Endothelial cell of umbilical vein (primary cell): ENCODE measurements at regions not wholly inside any gene's neighbourhood (a gene's known extent, or its start where the extent isn't known, plus 50 kb on each side); places are given as distances from the start of the nearest gene placed in this dataset.

ENCODE experiments used
- BruUV-seq: library from RNA; stranded (reverse); fragments of 400-500 nt; replicated peaks from 2 replicates; lab custom pipeline; 2021; lab: Mats Ljungman, UMichigan
- CTCF ChIA-PET: fragments of 300-600, 350-600 bp; sonication (Branson Sonifier 250); formaldehyde crosslinking; loops from one replicate; lab custom pipeline; 2021; ENCODE audit warnings: antibody characterized with exemption, inconsistent platforms; lab: Charles Lee
- POLR2A ChIA-PET: fragments of 300-600, 350-600 bp; sonication (Branson Sonifier 250); formaldehyde crosslinking; loops from one replicate; lab custom pipeline; 2021; ENCODE audit warnings: antibody characterized with exemption, inconsistent platforms; lab: Charles Lee
- DNase-seq: peaks from one replicate; pipeline ENCODE4 v3.0.0-alpha.2; 2011; ENCODE audit warnings: low read depth, low spot score
- FAIRE-seq: peaks from 2 replicates; lab custom pipeline; 2011; peaks lifted over from hg19 to GRCh38; lab: Jason Lieb, UNC
- H2AFZ ChIP-seq: 2 replicates; pipeline ENCODE4 v1.6.0; 2012; ENCODE audit warnings: low read depth, low read length, control low read depth, inconsistent platforms
- H3K27ac ChIP-seq: 2 replicates; pipeline ENCODE4 v1.5.1; 2011; ENCODE audit warnings: low read depth, mild to moderate bottlenecking, control low read depth, low read length, moderate library complexity; ENCODE audit not compliant: insufficient read depth
- H3K27me3 ChIP-seq, 2 experiments: 2 replicates each; pipeline versions ENCODE4 v1.6.0 to v1.6.1; 2011; ENCODE audit warnings: low read length in 2 of 2, mixed read lengths in 1 of 2; ENCODE audit not compliant: control insufficient read depth in 2 of 2, insufficient read depth in 2 of 2
- H3K36me3 ChIP-seq, 2 experiments: 2 replicates in 1 of 2; 3 replicates in 1 of 2; pipeline ENCODE4 v1.5.1; 2011; ENCODE audit warnings: low read length in 2 of 2, mild to moderate bottlenecking in 1 of 2, moderate library complexity in 1 of 2; ENCODE audit not compliant: control insufficient read depth in 2 of 2, insufficient read depth in 2 of 2; ENCODE audit errors: extremely low read depth in 1 of 2
- H3K4me1 ChIP-seq: 3 replicates; pipeline ENCODE4 v1.5.1; 2011; ENCODE audit warnings: mild to moderate bottlenecking, low read length; ENCODE audit not compliant: control insufficient read depth, insufficient read depth; ENCODE audit errors: extremely low read depth
- H3K4me2 ChIP-seq: 2 replicates; pipeline ENCODE4 v1.6.1; 2011; ENCODE audit warnings: low read length, control low read depth, mixed read lengths; ENCODE audit not compliant: insufficient read depth
- H3K4me3 ChIP-seq, 3 experiments: fragments of 200-600 bp in 1 of 3; sonication (generic), shearing (Covaris generic) in 1 of 3; replicated peaks in 1 of 3; 2 replicates each; pipeline ENCODE4 v1.5.1; 2011 to 2016; ENCODE audit warnings: control low read depth in 3 of 3, low read length in 3 of 3, mild to moderate bottlenecking in 2 of 3, inconsistent platforms in 1 of 3, low read depth in 1 of 3, moderate library complexity in 1 of 3; ENCODE audit not compliant: insufficient read depth in 1 of 3
- H3K79me2 ChIP-seq: 2 replicates; pipeline ENCODE4 v1.6.0; 2012; ENCODE audit warnings: low read length, inconsistent platforms; ENCODE audit not compliant: control insufficient read depth, insufficient read depth
- H3K9ac ChIP-seq: replicated peaks from 2 replicates; pipeline ENCODE3; 2011; ENCODE audit warnings: low read length, control low read depth; ENCODE audit not compliant: insufficient read depth; ENCODE audit errors: extremely low read depth
- H3K9me1 ChIP-seq: replicated peaks from 3 replicates; pipeline ENCODE4 v1.6.0; 2011; ENCODE audit warnings: mild to moderate bottlenecking, low read length; ENCODE audit not compliant: control insufficient read depth, insufficient read depth; ENCODE audit errors: extremely low read depth
- H3K9me3 ChIP-seq: replicated peaks from 2 replicates; pipeline ENCODE4 v1.5.1; 2012; ENCODE audit warnings: low read length, inconsistent platforms; ENCODE audit not compliant: control insufficient read depth, insufficient read depth
- H4K20me1 ChIP-seq: replicated peaks from 2 replicates; pipeline ENCODE3; 2011; ENCODE audit warnings: mild to moderate bottlenecking, low read length; ENCODE audit not compliant: control insufficient read depth, insufficient read depth; ENCODE audit errors: extremely low read depth
- EZH2 ChIP-seq: IDR thresholded peaks from 2 replicates; pipeline ENCODE4 v1.6.1; 2012; ENCODE audit warnings: borderline replicate concordance, low read depth, mild to moderate bottlenecking, moderate library complexity, low read length, inconsistent platforms; ENCODE audit not compliant: severe bottlenecking
- FOS ChIP-seq: IDR thresholded peaks from 2 replicates; pipeline ENCODE4 v1.6.1; 2011; ENCODE audit warnings: mild to moderate bottlenecking, low read length, moderate library complexity, borderline replicate concordance; ENCODE audit not compliant: insufficient read depth
- GATA2 ChIP-seq: IDR thresholded peaks from 2 replicates; pipeline ENCODE4 v1.7.0; 2011; ENCODE audit warnings: low read depth, mild to moderate bottlenecking, moderate library complexity, mixed read lengths, low read length; ENCODE audit not compliant: insufficient read length, insufficient read depth
- MYC ChIP-seq: IDR thresholded peaks from one replicate; pipeline ENCODE4 v1.6.1; 2011; ENCODE audit warnings: mild to moderate bottlenecking, low read depth, low read length
- POLR2AphosphoS5 ChIP-seq: IDR thresholded peaks from 2 replicates; pipeline ENCODE4 v1.6.1; 2012; ENCODE audit warnings: low read depth, mild to moderate bottlenecking, control low read depth, low read length, moderate library complexity; ENCODE audit not compliant: insufficient read depth
- dilution Hi-C: fragments of 300-500 bp; cut with MboI; formaldehyde crosslinking; loops from one replicate; pipeline ENCODE4 v1.15.0; 2019; ENCODE audit warnings: low sequenced_read_pairs; ENCODE audit not compliant: extremely low pct_ligation_motif_present
- intact Hi-C: fragments of 100-400 bp; cut with micrococcal nuclease; formaldehyde crosslinking; loops from one replicate; pipeline ENCODE4 v1.10.0; 2022
- TF ChIP-seq, protein P1 (sequence below), 2 donors: IDR thresholded peaks; 1 replicate in 1 of 2; 2 replicates in 1 of 2; pipeline ENCODE4 v1.5.1; 2011; ENCODE audit warnings: low read length in 2 of 2, mild to moderate bottlenecking in 2 of 2, moderate library complexity in 2 of 2, control low read depth in 1 of 2, inconsistent platforms in 1 of 2, low read depth in 1 of 2; ENCODE audit not compliant: insufficient read depth in 1 of 2; ENCODE audit errors: extremely low read depth in 1 of 2

DNA sequence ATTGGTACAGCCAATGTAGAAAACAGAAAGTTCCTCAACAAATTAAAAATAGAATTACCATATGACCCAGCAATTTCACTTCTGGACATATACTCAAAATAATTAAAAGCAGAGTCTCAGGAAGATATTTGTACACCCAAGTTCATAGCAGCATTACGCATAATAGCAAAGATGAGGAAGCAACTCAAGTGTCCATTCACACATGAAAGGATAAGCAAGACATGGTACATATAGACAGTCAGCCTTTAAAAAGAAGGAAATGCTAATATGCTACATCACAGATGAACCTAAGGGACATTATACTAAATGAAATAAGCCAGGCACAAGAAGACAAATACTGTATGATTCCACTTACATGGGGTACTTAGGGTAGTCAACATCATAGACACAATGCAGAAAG is 76.7 kb downstream of the ANXA2R start:
- dilution Hi-C loops (no loop called here), intact Hi-C loops (no loop called here)
- Histone ChIP-seq H3K4me2 (no peak overlapping the region), H3K27ac (no peak overlapping the region), H3K79me2 (no peaks in the 10 kb centered on the region), H4K20me1 (no peaks in the 10 kb centered on the region), H3K36me3 (no peaks in the 10 kb centered on the region), H2AFZ (no peak overlapping the region), H3K4me1 (no peaks in the 10 kb centered on the region), H3K27me3 (no peaks in the 10 kb centered on the region), H3K9ac (no peak overlapping the region), H3K9me3 (no peaks in the 10 kb centered on the region), H3K9me1 (no peaks in the 10 kb centered on the region), H3K4me3 (no peak overlapping the region)
- no peak for DNase-seq
- BruUV-seq = no TSS peak
- POLR2A ChIA-PET = no interaction called here
- TF ChIP-seq EZH2 (no peak), POLR2AphosphoS5 (no peak), FOS (no peak), GATA2 (no peak)
- FAIRE-seq = no peak
- CTCF ChIA-PET = no interaction called here

DNA sequence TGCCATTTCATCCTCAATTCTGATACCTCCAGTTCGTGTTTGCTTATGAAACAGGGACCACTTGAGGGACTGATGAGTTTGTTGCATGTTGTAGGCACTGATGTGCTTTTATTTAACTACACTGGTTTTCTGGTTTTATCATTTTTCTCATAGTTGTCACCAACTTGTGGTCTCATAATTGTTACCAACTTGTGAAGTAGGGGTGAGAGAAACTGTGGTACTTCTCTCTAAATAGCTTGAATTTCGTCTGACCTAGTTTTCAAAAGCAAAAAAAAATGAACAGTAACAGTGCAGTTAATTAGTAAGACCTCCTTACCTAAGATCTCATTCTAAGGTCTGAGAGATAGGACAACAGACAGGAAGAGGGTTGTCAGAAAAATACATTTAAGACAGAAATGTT is 78.0 kb downstream of the ANXA2R start:
- POLR2A ChIA-PET = no interaction called here

More for the DNA sequence above, 78.0 kb downstream of the ANXA2R start:
- TF ChIP-seq GATA2 (no peak), MYC (no peak), EZH2 (no peak), FOS (no peak)
- TF ChIP-seq, protein P1, sequence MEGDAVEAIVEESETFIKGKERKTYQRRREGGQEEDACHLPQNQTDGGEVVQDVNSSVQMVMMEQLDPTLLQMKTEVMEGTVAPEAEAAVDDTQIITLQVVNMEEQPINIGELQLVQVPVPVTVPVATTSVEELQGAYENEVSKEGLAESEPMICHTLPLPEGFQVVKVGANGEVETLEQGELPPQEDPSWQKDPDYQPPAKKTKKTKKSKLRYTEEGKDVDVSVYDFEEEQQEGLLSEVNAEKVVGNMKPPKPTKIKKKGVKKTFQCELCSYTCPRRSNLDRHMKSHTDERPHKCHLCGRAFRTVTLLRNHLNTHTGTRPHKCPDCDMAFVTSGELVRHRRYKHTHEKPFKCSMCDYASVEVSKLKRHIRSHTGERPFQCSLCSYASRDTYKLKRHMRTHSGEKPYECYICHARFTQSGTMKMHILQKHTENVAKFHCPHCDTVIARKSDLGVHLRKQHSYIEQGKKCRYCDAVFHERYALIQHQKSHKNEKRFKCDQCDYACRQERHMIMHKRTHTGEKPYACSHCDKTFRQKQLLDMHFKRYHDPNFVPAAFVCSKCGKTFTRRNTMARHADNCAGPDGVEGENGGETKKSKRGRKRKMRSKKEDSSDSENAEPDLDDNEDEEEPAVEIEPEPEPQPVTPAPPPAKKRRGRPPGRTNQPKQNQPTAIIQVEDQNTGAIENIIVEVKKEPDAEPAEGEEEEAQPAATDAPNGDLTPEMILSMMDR (IDR thresholded peaks at IDR 0.05; ENCODE audit: extremely low read depth in 1 of 2, insufficient read depth in 1 of 2, low read depth in 1 of 2, low read length in 2 of 2) = no peak
- Histone ChIP-seq H3K79me2 (no peaks in the 10 kb centered on the region), H2AFZ (no peak overlapping the region), H4K20me1 (no peaks in the 10 kb centered on the region), H3K9me3 (no peaks in the 10 kb centered on the region), H3K27ac (no peak overlapping the region), H3K4me2 (no peak overlapping the region), H3K4me3 (no peak overlapping the region), H3K27me3 (no peaks in the 10 kb centered on the region), H3K9ac (no peak overlapping the region), H3K9me1 (no peaks in the 10 kb centered on the region), H3K4me1 (no peaks in the 10 kb centered on the region), H3K36me3 (no peaks in the 10 kb centered on the region)
- FAIRE-seq (no peak), DNase-seq (no peak)
- intact Hi-C loops = no loop called here
- CTCF ChIA-PET = no interaction called here
- dilution Hi-C loops = no loop called here
- no TSS peak for BruUV-seq
